GM21619 (cell line): ENCODE measurements at regions not wholly inside any gene's neighbourhood (a gene's known extent, or its start where the extent isn't known, plus 50 kb on each side); places are given as distances from the start of the nearest gene placed in this dataset.

ENCODE experiments used
- ATAC-seq: cut with Tn5 transposase; IDR thresholded peaks from one replicate; pipeline ENCODE4 v1.9.1; 2021; ENCODE audit not compliant: unreplicated experiment

DNA sequence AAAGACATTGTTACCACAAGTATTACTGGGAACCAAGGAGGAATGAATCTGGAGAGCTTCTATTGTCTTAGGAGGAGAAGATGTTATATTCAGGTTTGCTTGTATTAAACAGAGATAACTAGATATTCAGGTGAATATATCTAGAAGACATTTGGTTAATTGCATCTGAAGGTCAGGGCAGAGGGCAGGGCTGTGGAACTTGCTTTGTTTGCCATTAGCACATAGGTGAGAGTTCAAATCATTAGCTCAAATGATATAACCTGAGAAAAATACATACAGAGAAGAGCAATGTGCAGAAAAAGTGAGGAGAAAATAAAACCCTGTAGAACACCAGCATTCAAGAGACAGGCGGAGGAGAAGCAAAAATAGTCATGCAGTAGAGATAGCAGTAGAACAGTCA is 116.8 kb downstream of the DNAJB9 start:
- ATAC-seq: no peak

- no peak for ATAC-seq
These were observed 127.6 kb downstream of the DNAJB9 start for GRCh38 chr7:108697254-108697653.

- ATAC-seq: no peak
These were observed 141.9 kb downstream of the DNAJB9 start for GRCh38 chr7:108711611-108712010.

DNA sequence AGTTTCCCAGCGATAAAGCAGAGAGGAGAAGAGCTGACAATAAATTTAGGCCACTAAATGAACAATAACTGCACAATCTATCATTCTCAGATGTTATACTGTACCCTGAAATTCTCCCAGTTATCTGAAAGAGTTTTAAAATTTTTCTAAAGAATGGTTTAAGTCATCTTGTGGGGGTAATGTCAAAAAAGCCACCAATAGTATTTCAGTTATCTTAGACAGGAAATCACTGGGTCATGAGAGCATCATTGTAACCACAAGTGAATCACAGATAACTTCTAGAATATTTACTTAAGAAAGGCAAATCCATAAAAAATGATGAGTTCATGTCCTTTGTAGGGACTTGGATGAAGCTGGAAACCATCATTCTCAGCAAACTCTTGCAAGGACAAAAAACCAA is 147.1 kb downstream of the DNAJB9 start:
- no peak for ATAC-seq

DNA sequence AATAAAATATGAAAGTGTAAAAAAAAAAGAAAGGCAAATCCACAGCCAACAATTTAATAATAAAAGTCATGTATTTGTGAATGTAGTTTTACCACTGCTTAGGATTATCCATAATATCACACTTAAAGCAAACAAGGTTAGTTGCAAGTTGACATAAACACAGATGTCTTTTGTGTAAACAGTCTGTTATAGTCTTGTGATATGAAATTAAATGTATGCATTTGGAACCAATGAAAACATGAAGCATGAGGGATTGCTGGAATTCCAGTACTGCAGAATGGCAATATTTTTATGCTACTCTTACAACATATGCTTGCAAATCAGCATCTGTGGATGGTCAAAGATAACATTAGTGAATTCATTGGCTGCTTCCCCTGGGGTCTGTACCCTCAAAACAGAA is 148.1 kb downstream of the DNAJB9 start:
- ATAC-seq: no peak

DNA sequence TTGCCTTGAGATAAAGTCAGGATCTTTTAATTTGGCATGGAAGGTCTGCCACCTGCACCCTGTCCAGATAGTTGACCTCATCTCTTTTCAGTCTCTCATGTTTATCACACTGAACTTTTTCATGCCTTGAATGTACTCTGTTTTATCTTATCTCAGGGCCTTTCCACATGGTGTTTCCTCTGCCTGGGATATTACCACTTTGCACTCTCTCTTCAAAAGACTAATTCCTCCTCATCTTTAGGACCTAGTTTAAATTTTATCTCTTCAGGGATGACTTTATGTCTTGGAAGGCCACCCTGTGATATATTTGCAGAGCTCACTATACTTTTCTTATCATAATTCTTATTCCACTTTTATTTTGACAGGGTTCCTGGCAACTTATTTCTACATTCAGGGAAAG is 150.0 kb downstream of the DNAJB9 start:
- ATAC-seq: no peak

GRCh38 chr7:108722561-108722960 is 152.9 kb downstream of the DNAJB9 start:
- ATAC-seq: no peak

DNA sequence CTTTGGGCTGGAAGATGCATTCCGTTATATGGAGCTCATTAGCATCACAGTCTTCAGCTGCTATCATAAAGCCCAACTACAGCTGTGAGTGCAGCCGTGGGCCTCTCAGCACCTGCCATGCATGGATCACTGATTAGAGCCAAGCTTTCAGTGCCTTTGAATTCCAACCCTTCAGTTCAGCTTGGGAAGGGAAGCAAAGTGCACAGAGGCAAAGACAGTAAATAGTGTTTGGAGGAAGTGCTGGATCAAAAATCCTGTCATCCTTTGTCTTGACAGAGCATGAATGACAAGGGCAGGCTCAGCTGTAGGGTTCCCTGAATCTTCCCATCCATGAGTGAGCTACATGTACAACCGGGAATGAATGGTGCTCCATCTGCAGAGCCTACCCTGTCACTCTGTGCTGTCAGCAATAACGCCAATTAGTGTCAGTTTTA is 153.7 kb downstream of the DNAJB9 start:
- ATAC-seq: no peak

DNA sequence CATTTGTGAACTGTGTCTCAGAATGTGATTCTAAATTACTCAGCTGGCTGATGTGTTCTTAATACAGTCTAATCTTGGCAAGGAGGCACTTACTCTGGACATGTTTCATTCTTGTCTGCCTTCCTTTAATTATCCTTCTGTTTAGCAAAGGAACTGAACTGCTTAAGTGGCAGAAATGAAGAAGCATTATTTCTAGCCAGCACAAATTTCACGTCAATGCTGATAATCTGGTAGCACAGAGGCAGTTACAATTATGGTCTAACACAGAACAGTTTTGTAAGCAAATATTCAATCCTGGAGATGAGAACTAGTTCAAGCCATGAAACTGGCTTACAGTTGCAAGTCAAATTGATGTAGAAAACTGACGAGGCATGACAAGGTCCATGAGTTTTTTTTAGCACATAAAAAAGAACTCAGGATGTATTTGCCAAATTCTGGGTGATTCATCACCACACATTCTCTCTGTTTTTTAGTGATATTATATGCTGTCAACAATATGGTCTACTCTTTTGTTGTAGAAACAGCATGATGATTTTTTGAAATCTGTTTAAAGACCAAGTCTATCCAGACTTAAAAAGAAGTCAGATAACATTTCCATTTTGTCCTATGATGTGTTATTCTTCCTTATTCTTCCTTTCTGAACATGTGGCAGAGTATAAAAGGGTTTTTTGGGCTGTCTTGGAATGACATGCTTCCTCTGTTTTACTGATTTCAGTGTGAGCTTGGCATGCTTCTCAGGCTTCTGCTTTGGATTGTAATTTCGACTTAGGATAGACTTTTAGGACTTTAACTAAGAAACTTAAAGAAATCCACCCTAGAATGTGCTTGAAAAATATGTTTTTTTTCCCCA is 154.8 kb downstream of the DNAJB9 start:
- ATAC-seq: no peak

DNA sequence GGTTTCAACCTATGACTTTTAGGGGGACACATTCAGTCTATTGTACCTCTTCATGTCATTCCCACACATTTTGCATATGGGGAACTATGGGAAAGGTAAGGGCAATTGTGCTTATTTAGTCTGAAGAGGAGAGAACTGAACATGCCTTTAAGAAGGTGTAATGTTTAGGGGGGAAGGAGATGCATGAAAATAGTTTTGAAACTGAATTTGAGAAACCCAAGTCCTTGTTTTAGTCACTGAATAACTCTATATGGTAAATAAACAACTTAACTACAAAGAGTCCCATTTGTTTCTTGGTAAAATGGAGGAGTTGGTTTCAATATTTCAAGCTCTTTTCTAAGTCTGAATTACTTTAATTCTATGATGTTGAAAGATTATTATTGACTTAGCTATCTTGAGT is 166.1 kb downstream of the DNAJB9 start:
- peak; percentile 69 for ATAC-seq

DNA sequence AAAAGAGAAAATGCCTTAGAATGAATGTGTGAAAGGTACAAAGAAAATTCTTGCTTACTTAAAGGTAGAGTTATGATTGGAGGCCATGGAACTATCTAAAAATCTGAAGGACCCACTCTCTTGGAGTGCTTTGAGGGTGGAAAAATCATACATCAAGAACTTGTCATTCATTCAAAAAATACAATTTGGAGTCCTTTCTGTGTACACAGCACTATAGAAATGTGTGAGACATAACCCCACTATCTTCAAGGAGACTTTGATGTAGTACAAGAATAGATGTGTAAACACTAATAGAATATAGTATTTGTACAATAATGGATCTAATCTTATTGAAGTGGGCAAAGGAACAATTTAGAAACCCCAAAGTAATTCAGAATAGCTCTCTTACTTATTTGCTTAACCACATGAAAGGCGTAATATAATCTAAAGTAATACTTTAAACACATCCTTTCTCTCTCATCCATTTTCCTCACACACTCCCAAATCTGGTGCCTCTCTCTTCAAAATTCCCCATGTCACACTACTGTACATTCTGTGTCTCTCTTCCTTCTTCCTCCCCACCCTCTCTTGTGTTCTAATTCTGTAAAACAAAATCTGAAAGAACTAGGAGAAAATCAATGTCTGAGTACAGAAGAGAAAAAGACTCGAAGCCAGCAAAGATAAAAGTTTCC is 166.7 kb downstream of the DNAJB9 start:
- no peak for ATAC-seq

DNA sequence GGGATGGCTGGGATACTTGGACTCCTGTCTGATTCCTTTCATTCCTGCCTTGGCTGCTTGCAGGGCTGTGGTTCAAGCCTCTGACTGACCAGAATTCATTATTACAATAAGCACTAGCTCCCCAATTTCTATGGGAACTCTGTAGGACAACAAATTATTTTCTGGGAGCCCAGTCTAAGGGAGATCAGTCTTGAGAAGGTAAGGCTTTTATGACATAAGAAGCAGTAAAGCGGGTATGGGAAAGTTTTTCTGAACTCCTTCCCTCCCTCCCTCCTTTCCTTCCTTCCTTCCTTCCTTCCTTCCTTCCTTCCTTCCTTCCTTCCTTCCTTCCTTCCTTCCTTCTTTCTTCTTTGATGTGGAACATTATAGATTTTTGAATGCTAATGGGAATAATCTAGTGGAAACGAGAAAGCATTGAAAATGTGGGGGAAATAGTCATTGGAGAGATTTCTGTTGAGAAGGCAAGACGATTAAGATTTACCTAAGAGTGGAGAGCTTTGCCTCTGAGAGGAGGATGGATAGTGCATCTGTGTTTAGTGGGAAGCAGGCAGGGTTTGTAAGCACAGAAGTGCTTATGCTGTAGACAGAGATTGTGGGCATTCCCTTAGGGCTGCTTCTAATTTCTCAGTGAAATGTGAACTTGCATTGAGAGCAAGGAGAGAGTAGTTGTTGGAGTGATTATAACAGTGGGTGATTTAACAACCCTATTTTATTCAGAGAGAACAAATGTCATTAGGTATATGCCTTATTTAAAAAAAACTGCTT is 201.5 kb downstream of the DNAJB9 start:
- ATAC-seq: no peak

DNA sequence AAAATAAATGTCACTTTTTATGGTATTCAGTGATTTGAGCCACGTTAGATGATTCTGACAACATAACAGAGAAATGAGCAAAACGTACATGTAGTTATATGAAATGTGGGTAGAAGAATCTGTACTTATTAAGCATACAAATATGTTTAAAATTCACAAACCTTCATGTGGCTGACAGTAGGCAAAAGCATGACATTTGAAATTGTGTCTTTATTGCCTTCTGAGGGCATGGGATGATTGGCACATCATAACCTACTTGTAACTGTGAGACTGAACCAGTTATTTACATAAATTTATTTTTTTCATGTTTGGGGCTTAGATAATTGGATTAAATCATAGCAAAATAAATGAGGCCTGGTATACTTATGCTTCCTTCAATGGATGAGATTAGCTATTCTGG is 202.2 kb downstream of the DNAJB9 start:
- no peak for ATAC-seq

DNA sequence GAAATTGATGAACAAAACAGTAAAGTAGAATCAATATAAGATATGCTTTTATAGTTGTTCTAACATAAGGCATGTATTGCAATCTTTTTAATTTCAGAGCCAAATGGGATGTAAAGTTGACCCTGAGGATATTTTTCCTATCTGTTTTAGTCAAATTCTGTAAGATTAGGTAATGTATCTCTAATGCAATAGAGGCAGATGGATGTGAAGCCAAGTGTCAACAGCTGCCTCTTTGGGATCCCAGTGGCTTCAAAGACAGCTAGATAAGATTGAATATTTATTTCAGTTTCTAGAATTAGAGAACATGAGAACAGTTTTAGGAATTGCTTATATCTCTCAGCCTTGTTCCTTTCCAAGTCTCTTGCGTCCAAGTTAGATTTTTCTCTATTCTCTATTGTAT is 208.3 kb downstream of the DNAJB9 start:
- no peak for ATAC-seq

DNA sequence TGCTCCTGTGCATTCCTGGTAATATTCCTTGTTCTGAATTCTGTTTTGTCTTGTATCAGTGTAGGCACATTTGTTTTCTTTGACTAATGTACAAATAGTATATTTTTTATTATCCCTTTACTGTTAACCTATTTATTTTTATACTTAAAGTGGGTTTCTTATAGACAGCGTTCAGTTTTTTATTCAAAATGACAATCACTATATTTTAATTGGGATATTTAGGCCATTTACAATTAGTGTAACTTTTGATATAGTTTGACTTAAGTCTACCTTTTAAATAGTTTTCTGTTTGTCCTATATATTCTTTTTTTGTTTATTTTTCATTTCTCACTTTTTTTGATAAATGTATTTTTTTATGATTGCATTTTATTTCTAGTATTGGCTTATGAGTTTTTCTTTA is 219.8 kb downstream of the DNAJB9 start:
- ATAC-seq: no peak

- ATAC-seq: no peak
These were observed 224.8 kb downstream of the DNAJB9 start for GRCh38 chr7:108794466-108794865.

- ATAC-seq: no peak
These were observed 233.0 kb downstream of the DNAJB9 start for GRCh38 chr7:108802650-108803049.

DNA sequence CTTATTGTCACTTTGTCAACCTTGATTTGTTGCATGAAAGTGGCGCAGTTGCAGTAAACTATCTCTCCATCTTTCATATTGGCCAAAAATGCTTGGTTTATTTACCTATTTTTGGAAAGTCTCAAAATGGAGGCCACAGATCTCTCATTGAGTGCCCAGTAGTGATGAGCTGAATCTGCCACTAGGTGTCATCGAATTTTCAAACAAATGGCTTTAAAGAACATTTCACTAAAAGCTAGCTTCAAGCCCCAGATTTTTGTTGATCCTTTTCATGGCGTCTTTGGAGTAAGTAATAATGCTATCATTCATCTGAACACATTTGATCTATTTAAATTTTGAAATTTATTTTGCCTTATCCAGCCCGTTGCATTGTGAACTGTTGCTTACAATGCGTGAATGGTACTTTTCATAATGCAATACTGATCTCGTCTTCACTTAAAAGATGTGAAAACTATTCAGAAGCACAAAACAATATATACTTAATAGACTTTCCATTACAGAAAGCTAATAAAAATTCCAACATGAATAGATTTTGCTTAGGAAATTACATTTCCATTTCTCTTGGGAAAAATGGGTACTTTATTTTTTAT is 236.2 kb downstream of the DNAJB9 start:
- peak; percentile 63 for ATAC-seq

- no peak for ATAC-seq
These were observed 239.0 kb downstream of the DNAJB9 start for GRCh38 chr7:108808549-108809266.

- no peak for ATAC-seq
These were observed 239.7 kb downstream of the DNAJB9 start for GRCh38 chr7:108809356-108809755.
